HG03342 (cell line): ENCODE measurements at regions not wholly inside any gene's neighbourhood (a gene's known extent, or its start where the extent isn't known, plus 50 kb on each side); places are given as distances from the start of the nearest gene placed in this dataset.
A peak's percentile ranks its signal among the peaks of the same experiment; 100 is the strongest.
"Not testable (repeated sequence)": the region's sequence is repeated elsewhere in the genome, so short reads cannot be mapped to it uniquely, and the experiment has no call there.

ENCODE experiments used
- ATAC-seq: cut with Tn5 transposase; IDR thresholded peaks from one replicate; pipeline ENCODE4 v1.9.1; 2021; ENCODE audit warnings: mild to moderate bottlenecking, moderate library complexity; ENCODE audit not compliant: unreplicated experiment

- no peak for ATAC-seq
Observed at GRCh38 chr4:81319657-81320056, 104.6 kb upstream of the PRKG2 start.

GRCh38 chr4:81314897-81315470, 100.0 kb upstream of the PRKG2 start:
- peak; percentile 35 for ATAC-seq

- peak; percentile 60 for ATAC-seq
Observed at GRCh38 chr4:81314196-81314896, 99.3 kb upstream of the PRKG2 start.

- ATAC-seq, result no peak
Observed at GRCh38 chr4:81307991-81308390, 93.0 kb upstream of the PRKG2 start.

DNA sequence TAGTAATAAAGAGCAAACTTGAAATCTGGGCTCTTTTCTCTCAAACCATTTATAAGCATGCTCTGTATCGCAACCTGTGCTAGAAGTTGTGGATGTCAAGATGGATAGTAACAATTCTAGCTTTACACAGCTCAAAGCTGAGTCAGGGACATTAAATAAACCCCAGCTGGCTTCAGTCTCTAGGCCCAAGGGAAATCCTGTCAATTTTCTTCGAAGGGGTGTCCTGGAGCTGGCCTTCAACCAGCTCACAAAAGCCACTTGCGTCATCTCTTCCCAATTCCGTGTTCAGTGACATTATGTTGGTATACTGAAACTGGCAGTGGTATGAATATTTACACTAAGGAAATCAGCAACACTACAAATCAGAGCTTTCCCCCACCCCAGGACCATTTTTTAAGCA, 89.8 kb upstream of the PRKG2 start:
- no peak for ATAC-seq

GRCh38 chr4:81300352-81300751, 85.3 kb upstream of the PRKG2 start:
- not testable (repeated sequence) for ATAC-seq

DNA sequence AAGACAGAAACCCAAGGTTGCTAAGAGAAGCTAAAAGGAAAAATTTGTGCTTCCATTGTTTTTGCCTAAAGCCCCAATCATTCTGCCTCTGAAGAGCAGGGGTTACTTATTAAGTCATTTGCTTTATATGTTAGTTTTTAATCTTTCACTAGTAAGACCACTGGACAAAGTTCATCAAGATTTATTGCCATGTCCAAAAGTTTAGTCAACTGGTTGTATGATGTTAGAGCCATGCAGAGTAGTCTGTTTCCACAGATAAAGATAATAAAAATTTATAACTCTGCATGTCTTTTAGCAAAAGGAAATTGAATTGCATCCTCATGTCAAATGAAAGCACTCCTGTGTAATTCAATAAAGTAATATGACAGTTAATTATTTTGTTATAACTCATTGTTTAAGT, 75.8 kb upstream of the PRKG2 start:
- ATAC-seq, result no peak

DNA sequence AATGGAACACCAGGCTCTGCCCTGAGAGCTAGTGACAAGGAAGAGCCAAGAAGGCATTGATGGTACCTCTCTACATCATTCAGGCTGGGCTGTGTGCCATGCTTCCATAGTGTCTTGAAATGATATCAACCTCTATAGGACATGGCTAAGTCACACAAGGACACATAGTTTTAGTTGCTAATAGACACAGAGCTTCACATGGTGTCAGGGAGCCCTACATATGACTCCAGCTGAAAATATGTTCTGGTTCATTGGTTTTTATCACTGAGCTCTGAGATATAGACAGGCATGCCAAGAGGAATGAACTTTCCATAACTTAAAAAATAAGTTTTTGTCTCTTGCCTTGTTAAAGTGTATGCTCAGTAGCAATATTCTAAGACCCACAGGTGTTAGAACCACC, 72.1 kb upstream of the PRKG2 start:
- no peak for ATAC-seq

DNA sequence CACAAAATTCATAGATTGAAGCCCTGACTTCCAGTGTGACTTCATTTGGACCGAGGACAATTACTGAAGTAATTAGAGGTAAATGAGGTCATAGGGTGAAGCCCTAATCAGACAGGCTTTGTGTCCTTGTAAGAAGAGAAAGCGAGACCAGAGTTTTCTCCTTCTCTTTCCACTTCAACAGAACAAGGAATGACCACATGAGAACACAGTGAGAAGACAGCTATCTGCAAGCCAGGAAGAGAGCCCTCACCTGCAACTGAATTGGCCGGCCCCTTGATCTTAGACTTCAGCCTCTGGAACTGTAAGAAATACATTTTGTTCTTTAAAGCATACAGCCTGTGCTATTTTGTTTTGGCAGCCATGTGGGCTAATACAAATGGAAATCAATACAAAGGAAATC, 67.1 kb upstream of the PRKG2 start:
- ATAC-seq, result no peak

GRCh38 chr4:81274460-81274859, 59.4 kb upstream of the PRKG2 start:
- no peak for ATAC-seq

GRCh38 chr4:81272671-81273070, 57.6 kb upstream of the PRKG2 start:
- no peak for ATAC-seq
